SK-N-DZ (cell line): ENCODE measurements at regions not wholly inside any gene's neighbourhood (a gene's known extent, or its start where the extent isn't known, plus 50 kb on each side); places are given as distances from the start of the nearest gene placed in this dataset.
"Not testable (repeated sequence)": the region's sequence is repeated elsewhere in the genome, so short reads cannot be mapped to it uniquely, and the experiment has no call there.

ENCODE experiments used
- DNase-seq: peaks from one replicate; pipeline ENCODE4 v3.0.0-alpha.2; 2015; ENCODE audit warnings: low spot score

DNA sequence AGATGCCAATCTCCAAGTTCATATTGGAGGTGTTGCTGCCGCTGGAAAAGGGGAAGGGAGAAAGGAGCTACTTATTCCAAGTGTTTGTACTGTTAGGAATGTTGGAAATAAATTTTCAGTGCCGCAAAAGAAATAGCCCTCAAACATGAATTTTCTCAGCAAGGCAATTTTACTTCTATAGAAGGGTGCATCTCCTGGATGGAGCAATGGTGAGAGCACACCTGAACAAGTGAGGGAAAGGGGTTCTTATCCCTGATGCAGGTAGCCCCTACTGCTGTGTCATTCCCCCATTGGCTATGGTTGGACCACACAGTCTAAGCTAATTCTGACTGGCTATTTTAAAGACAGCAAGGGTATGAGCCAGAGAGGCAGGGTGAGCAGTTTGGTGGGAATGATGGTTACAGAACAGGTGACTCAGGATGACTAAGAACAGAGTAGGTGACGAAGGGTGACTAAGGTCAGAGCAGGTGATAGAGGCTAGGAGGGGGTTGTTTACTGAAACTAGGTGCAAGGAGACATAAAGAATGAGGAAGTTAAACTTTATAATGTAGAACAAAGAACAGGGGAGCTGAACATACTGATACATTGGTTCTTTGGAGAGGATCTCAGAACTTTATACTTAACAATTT lies 503.5 kb downstream of the EDEM1 start:
- no peak for DNase-seq

DNA sequence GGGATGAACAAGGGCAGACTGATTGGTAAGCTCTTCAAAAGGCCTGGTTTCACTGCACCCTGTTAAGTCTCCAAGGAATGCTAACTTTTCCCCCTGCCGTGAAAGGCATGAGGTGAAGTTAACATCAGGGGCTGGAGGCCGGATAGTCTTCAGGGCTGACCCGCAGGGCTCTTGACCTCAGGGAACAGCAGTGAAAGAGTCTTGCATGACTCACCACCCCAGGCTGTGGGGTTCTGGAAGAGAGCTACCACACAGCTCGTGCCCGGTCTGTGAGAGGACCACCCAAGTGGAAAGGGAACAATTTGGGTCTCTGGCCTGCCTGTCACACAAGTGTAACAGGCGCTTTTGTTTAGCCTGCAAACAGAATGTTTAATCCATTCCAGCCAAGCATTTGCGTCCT lies 504.9 kb downstream of the EDEM1 start:
- no peak for DNase-seq

- no peak for DNase-seq
These were observed 506.8 kb downstream of the EDEM1 start for GRCh38 chr3:5694266-5694665.

GRCh38 chr3:5698851-5699250 lies 511.3 kb downstream of the EDEM1 start:
- DNase-seq = no peak

DNA sequence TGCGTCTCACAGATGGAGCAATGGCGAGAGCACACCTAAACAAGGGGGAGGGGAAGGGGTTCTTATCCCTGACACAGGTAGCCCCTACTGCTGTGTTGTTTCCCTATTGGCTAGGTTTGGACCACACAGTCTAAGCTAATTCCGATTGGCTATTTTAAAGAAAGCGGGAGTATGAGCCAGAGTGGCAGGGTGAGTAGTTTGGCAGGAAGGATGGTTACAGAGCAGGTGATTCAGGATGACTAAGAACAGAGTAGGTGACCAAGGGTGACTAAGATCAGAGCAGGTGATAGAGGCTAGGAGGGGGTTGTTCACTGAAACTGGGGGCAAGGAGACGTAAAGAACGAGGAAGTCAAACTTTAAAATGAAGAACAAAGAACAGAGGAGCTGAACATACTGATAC lies 511.8 kb downstream of the EDEM1 start:
- DNase-seq = no peak

DNA sequence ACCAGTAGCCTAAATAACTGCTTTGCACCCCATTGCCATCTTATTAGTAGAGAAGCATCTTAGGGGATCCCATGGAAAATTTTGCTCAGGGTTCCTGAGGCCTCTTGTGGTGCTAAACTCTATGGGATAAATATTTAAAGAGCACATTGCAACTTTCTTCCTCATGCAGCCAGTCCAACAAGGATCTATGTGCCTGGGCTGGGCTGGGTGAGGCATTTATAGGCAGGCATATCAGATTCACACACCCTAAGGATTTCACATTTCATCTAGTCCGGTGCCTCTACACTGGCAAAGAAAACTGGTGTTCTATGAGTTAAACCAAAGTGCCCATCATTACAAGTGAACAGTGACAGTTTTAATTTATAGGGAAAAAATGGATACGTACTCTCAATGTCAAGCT lies 512.3 kb downstream of the EDEM1 start:
- DNase-seq = no peak

- DNase-seq = not testable (repeated sequence)
These were observed 513.5 kb downstream of the EDEM1 start for GRCh38 chr3:5701005-5701404.

DNA sequence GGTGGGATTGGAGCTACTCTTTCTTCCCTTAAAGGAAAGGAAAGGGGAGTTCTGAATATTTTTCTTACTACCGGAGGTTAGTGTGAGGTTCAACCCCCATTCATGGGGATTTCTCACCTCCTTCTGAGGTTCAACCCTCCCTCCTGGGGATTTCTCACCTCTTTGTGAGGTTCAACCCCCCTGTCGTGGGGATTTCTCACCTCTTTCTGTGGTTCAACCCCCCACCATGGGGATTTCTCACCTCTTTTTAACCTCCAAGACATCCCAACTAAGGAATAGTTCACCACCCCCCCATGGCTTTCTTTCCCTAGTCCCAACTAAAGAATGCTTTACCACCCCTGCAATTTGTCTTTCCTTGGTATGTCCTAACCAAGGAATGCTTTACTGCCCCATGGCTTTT lies 520.3 kb downstream of the EDEM1 start:
- no peak for DNase-seq

- DNase-seq = no peak
These were observed 522.2 kb downstream of the EDEM1 start for GRCh38 chr3:5709714-5710113.

DNA sequence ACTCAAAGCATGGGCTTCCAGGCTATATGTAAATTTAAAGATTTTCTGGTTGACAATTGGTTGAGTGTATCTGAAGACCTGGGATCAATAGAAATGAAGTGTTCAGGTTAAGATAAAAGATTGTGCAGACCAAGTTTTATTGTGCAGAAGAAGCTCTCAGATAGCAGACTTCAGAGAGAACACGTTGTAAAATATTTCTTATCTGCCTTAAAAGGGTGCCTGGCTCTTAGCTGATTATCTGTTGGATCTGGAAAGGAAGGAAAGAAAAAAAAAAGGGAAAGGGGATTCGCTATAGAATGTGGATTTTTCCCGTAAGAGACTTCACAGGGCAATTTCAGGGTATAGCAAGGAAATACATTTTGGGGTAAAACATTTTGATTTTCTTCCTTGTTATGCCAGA lies 523.2 kb downstream of the EDEM1 start:
- no peak for DNase-seq

GRCh38 chr3:5717254-5717653 lies 529.7 kb downstream of the EDEM1 start:
- no peak for DNase-seq

DNA sequence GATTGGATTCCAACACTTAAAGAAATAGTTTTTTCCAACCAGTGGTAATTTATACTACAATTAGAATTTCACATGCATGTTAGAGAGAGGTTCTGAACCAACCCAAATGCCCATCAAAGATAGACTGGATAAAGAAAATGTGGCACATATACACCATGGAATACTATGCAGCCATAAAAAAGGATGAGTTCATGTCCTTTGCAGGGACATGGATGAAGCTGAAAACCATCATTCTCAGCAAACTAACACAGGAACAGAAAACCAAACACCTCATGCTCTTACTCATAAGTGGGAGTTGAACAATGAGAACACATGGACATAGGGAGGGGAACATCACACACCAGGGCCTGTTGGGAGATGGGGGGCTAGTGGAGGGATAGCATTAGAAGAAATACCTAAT lies 532.2 kb downstream of the EDEM1 start:
- not testable (repeated sequence) for DNase-seq

DNA sequence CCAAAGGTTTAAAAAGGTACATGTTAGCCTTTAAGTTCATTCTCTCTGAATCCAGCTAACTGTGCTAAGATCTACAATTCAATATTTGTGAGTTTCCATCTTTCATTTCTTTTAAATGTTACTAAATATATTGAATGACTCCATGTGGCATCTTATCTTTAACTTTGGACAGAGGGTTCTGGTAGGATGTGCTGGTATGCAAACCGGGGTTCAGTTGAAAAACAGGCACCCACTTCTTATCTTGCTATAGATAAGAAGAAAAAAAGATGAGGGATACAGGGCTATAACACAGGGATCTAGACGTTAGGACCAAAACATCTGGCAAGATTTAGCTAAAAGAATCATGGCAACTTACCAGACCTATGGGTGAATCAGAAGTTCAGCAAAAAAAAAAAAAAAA lies 538.3 kb downstream of the EDEM1 start:
- no peak for DNase-seq

DNA sequence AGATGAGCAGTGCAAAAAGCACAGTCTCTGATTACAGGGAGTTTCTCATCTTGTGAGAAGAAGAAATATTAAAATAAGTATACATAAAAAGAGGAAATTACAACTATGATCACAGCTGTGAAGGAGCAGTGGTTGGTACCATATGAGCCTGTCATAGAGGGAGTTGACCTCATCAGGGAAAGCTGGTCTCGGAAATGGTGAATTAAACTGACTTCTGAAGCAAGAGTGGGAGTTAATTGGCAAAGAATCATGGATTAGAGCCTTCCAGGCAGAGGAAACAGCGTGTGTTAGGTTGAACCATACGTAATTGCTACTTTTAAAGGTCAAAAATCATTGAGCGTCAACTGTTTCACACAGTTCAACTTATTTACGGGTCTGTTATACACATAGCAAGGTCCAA lies 539.1 kb downstream of the EDEM1 start:
- DNase-seq = no peak

DNA sequence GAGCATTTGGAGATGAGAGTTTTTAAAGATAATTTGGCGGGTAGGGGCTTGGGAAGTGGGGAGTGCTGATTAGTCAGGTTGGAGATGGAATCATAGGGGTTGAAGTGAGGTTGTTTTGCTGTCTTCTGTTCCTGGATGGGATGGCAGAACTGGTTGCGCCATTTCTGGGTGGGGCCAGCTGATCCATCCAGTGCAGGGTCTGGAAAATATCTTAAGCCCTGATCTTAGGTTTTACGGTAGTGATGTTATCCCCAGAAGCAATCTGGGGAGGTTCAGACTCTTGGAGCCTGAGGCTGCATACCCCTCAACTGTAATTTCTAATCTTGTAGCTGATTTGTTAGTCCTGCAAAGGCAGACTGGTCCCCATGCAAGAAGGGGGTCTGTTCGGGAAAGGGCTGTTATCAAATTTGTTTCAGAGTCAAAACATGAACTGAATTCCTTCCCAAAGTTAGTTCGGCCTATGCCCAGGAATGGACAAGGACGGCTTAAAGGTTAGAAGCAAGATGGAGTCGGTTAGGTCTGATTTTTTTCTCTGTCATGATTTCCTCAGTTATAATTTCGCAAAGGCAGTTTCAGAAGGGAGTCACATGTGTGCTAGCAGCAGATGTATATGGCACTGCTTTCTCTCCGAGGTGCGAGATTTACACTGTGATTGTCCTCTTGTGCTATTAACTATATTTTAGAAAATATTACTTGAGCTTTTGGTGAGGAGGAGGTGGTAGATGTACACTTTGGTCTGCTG lies 540.4 kb downstream of the EDEM1 start:
- no peak for DNase-seq

DNA sequence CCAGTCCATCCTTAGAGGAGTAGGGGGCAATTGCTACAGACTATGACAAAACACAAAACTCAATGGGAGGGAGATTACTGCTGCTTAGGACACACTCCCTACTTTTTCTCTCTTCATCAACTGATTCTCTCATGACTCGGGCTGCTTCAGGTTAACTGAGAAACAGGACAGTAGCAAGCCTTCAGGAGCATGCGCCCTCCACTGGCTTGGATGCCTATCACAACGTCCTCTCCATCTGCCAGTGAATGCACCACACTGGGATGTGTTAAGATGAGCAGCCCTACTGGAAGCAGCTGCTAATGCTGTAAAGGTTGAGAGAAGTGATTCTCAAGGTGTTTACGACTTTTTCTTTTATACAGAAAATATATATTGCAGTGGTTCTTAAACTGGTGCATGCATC lies 542.3 kb downstream of the EDEM1 start:
- DNase-seq = no peak

GRCh38 chr3:5731100-5731499 lies 543.6 kb downstream of the EDEM1 start:
- no peak for DNase-seq

GRCh38 chr3:5732081-5732480 lies 544.6 kb downstream of the EDEM1 start:
- no peak for DNase-seq

GRCh38 chr3:5733995-5734394 lies 546.5 kb downstream of the EDEM1 start:
- no peak for DNase-seq

- no peak for DNase-seq
These were observed 548.4 kb downstream of the EDEM1 start for GRCh38 chr3:5735896-5736295.

DNA sequence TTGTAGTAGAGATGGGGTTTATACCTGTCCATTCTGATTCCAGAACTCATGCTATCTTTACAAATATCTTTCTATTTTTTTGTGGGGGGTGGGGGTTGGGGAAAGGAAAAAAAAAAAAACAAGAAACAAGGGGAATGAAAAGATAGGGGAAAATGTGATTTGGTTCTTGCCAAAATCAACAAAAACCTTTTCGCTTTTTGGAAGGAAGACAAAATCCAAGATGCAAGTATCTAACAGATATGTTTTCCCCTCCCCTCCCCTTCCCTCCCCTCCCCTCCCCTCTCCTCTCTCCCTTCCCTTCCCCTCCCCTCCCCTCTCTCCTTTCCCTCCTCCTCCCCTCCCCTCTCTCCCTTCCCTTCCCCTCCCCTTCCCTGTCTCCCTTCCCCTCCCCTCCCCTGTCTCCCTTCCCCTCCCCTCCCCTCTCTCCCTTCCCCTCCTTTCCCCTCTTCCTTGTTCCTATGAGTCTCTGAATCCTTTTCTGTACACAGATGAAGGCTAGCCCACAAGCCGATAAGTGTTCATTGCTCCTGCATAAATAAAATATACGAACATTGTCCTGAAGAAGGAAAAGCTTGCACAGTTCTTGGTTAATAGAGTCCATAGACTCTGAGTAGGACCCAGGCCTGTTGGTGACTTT lies 551.9 kb downstream of the EDEM1 start:
- no peak for DNase-seq

DNA sequence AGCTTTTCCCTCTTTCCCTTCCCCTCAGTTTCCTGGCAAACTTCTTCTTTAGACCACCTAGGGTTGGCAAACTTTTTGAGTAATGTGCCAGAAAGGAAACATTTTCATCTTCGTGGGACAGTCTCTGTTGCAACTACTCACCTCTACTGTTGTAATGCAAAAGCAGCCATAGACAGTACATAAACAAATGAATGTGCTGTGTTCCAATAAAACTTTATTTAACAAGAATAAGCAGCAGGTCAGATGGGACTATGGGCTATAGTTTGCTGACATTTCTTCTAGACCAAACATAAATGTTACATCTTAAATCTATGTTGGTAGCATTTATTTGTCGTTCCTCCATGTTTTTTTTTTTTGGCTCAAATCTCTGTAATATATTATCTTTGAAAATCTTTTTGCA lies 552.4 kb downstream of the EDEM1 start:
- DNase-seq = no peak

DNA sequence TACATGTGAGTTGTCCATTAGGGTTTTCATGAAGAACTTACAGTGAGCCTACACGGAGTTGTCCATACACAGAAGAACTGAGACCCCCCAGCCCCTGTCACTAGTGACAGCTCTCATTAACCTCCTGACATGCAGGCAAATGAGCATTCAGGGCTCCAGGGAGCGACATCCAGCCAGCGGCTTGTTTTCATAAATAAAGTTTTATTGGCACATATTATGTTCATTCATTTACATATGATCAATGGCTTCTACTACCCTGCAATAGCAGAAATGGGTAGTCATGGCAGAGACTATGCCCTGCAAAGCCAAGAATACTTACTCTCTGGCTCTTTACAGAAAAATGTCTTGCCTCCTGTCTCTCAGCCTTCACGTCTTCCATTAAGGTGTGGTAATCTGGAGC lies 553.5 kb downstream of the EDEM1 start:
- no peak for DNase-seq
